Prostate gland (tissue), 2 donors: ENCODE measurements at regions not wholly inside any gene's neighbourhood (a gene's known extent, or its start where the extent isn't known, plus 50 kb on each side); places are given as distances from the start of the nearest gene placed in this dataset.

ENCODE experiments used
- CTCF ChIP-seq, 4 experiments: fragments of 200-600 bp in 2 of 4; fragments of 450-650 bp in 2 of 4; sonication (generic) in 2 of 4; IDR thresholded peaks; 1 replicate in 3 of 4; 2 replicates in 1 of 4; pipeline ENCODE4 v1.5.1; 2016 to 2019; ENCODE audit warnings: antibody characterized with exemption in 4 of 4, mild to moderate bottlenecking in 2 of 4, moderate library complexity in 2 of 4
- POLR2AphosphoS5 ChIP-seq: sonication (generic); formaldehyde crosslinking; IDR thresholded peaks from one replicate; pipeline ENCODE4 v1.6.1; 2017; ENCODE audit warnings: antibody characterized with exemption

GRCh38 chr7:81330108-81330507 lies 411.3 kb upstream of the SEMA3C start:
- TF ChIP-seq CTCF (IDR thresholded peaks at IDR 0.05) (no peak), POLR2AphosphoS5 (no peak)
